HG02759 (cell line): ENCODE measurements at regions not wholly inside any gene's neighbourhood (a gene's known extent, or its start where the extent isn't known, plus 50 kb on each side); places are given as distances from the start of the nearest gene placed in this dataset.

Experiments used
- ATAC-seq: cut with Tn5 transposase; IDR thresholded peaks from one replicate; pipeline ENCODE4 v1.9.1; 2021; ENCODE audit warnings: mild to moderate bottlenecking, moderate library complexity; ENCODE audit not compliant: unreplicated experiment

DNA sequence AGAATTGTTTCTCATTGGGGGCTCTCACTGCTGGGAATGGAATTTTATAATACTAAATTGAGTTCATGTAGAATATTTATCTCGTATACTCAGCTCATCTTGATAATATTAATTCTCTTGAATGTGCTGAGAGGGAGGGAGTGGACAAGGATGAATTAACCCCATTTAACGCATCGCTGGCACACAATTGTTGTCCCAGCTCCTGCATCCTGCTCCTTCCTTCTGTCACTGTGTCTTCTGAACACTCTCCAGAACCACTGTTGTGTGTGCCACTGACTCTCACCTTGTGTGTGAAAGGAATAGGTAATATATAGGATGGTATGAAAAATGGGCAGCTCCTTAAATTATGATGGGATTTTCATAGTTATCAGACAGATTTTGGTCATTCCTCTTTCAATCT, 267.3 kb downstream of the MTRR start:
- ATAC-seq = no peak

- ATAC-seq = no peak
Measured at GRCh38 chr5:8137941-8138550, 269.1 kb downstream of the MTRR start.

DNA sequence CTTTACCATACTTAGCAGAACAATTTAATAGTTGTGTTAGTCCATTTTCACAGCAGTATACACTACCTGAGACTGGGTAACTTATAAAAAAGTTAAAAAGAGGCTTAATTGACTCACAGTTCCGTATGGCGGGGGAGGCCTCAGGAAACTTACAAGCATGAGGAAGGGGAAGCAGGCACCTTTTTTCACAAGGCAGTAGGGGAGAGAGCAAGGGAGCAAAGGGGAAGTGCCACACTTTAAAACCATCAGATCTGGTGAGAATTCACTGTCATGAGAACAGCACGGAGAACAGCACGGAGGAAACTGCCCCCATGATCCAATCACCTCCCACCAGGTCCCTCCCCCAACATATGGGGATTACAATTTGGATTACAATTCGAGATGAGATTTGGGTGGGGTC, 269.9 kb downstream of the MTRR start:
- no peak for ATAC-seq

DNA sequence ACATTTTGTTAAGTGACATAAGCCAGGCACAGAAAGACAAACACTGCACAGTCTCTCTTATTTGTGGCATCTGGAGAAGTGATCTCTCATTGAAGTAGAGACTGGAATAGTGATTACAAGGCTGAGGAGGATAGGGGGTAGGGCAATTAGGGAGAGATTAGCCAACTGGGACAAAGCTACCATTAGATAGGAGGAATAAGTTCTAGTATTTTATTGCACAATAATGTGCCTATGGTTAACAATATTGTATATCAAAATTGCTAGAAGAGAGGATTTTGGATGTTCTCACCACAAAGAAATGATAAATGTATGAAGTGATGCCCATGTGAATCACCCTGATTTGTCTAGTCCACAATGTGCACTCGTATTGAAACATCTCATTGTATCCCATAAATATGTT, 281.8 kb downstream of the MTRR start:
- no peak for ATAC-seq

GRCh38 chr5:8156706-8157105, 287.8 kb downstream of the MTRR start:
- no peak for ATAC-seq

GRCh38 chr5:8157320-8157822, 288.4 kb downstream of the MTRR start:
- ATAC-seq = no peak

- no peak for ATAC-seq
Measured at GRCh38 chr5:8176101-8176693, 307.2 kb downstream of the MTRR start.

DNA sequence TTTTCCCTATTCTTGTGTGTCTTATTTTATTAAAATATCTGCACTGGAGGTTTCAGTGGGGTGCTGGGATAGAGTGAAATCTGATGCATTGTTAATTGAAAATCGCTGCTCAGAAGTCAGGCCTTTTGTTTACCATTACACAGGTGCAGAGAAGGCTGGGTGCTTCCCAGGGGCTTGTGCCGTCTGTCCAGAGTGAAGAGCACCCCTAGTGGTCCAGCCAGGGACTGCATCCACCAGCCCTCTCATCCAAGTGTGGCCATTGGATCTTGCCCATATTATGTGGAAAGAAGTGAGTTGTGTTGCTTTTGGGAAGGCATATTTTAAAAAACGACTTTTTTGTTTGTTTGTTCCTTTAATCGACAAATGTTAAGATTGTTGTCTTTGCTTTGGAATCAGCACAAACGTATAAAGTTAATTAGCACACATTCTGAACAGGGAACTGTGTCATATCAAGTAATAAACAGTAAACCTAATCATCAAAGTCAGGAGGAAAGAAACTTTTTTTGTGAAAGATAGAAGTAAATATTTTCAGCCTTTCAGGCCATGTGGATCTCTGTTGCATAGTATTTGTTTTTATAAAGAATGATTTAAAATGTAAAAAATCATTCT, 315.6 kb downstream of the MTRR start:
- ATAC-seq = peak; percentile 99

GRCh38 chr5:8185852-8186251, 316.9 kb downstream of the MTRR start:
- no peak for ATAC-seq

DNA sequence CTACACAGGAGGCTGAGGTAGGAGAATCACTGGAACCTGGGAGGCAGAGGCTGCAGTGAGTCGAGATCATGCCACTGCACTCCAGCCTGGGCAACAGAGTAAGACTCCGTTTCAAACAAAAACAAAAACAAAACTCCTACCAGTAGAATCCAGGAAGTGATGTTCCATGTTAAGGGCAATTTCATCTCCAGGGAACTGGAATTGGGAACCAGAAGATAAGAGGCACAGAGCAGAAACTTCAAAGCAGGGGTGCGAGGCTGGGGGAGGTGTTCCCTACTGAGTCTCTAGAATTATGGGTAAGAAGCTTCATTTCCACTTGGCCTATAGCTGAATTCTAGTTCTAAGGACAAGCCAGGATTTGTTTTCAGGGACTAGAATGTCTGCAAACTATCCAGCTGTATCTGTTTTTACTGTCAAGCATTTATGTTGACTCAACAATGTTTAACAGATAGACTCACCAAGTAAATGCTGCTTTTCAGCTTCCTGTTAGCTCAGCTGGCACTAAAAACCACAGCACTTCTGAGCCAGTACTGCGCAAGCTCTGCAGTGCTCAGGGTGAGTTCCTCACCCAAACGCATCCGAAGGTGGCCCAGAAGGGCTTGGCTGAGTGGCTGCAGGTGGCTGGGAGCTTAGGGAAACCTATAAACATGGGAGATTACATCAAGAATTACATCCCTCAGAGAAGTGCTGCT, 320.1 kb downstream of the MTRR start:
- no peak for ATAC-seq

DNA sequence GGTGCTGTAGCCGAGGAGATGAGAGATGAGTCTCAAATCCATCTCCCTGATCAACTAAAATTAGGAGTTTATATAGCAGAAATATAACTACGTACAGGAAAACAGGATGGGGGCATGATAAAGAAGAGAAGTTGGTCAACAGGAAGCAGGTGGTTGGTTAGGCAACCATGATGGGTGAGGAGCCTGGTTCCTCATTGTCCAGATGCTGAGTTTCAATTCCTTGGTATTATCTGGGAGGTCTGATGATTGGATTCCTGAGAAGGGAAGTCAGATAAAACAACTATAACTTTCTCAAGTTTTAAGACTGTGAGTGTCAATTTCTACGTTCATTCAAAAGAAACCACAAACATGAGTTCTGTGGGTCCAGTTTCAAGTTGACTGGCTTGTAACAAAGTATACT, 323.9 kb downstream of the MTRR start:
- ATAC-seq = no peak

GRCh38 chr5:8196061-8196460, 327.1 kb downstream of the MTRR start:
- no peak for ATAC-seq

GRCh38 chr5:8208307-8208706, 339.4 kb downstream of the MTRR start:
- no peak for ATAC-seq

DNA sequence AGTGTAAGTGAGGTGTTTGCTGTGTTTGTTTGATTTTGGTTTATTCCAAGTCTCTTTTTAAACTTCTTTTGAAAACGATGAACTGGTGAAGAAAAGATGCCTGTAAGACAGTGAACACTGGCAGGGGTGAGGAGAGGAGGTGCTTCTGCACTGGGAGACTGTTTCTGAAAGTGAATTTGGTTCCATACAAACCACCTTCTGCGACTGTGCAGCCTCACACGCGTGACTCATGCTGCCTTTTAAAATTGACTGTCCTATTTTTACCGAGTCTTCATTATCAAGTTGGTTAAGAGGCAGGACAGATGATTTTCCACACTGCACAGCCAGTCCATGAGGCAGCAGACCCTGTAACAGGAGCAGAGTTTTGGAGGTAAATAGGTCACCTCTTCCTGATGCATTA, 340.6 kb downstream of the MTRR start:
- ATAC-seq = no peak

GRCh38 chr5:8213701-8214240, 344.8 kb downstream of the MTRR start:
- ATAC-seq = no peak

GRCh38 chr5:8216921-8217320, 348.0 kb downstream of the MTRR start:
- no peak for ATAC-seq

DNA sequence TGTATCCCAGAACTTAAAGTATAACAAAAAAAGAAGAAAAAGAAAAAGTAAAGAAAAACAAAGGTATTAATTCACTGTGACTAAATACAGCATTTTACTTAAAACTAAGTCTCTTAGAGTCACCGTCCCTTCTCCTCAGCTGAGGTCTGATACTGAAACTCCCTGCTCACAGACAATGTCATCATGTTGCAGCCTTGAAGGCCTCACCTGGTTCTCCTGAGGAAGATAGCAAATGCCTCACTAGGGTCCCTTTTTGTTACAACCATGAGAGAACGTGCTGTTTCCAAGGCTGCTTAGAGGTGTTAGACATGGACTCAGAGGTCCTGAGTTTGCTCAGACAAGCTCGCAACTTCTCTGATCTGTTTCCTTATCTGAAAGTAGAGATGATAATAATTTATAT, 357.2 kb downstream of the MTRR start:
- no peak for ATAC-seq

DNA sequence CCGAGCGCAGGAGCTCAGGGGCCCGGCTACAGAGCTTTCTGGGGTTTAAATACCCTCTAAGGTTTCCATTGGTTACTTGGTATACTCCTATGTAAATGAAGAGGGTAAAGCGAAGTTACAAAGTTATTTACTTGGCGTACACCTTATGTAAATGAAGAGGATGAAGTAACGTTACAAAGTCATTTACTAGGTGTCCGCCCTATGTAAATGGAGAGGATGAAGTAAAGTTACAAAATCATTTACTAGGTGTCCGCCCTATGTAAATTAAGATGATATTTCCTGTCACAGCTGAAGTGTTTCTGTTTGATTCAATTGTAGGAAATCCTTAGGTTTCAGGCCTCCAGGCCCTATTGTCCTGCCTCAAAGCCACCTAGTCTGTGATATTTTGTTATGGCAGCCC, 358.2 kb downstream of the MTRR start:
- no peak for ATAC-seq

DNA sequence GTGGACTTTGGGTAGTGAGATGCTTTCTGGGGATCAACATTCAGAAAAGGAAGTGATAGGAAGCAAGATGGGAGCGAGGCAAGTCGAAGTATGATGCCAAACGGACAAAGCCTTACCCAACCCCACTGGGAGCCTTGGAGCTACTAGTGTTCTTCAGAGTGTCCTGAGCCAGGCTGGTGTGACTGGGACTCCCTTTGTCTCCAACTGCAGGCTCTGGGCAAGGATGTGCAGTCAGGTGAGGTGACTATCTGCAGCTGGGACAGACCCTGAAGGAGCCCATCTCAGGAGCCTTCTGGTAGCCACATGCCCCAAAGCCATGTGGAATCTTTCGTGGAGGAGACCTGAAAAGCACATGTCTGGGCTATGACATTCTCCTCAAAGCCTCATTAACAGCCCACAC, 360.6 kb downstream of the MTRR start:
- ATAC-seq = no peak

DNA sequence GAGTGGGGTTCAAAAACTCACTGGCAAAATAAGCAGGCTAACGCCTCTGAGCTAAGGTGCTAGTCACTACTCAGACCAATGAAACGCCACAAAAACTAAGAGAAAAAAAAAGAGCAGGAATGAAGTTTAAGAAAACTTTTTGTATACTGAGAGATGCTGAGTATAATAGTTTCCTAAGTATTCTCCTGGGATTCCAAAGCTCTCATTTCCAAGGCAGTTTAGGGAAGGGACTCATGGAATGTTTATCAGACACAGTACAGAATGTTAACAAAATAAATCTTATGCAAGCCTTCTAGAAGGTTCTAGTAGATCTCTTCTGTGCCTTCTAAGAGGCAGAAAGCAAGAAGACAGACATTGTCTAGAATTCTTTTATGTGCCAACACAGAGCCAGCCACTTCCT, 361.9 kb downstream of the MTRR start:
- no peak for ATAC-seq

- ATAC-seq = no peak
Measured at GRCh38 chr5:8233479-8233878, 364.5 kb downstream of the MTRR start.
